GM18526 (cell line): ENCODE measurements at regions not wholly inside any gene's neighbourhood (a gene's known extent, or its start where the extent isn't known, plus 50 kb on each side); places are given as distances from the start of the nearest gene placed in this dataset.

Experiments
- POLR2A ChIP-seq: IDR thresholded peaks from 3 replicates; pipeline ENCODE4 v1.6.1; 2011; ENCODE audit not compliant: insufficient read length; ENCODE audit errors: extremely low read depth

- no peak for TF ChIP-seq POLR2A
These were observed 175.0 kb upstream of the TLE3 start for GRCh38 chr15:70272565-70273355.

GRCh38 chr15:70271422-70272088 lies 173.8 kb upstream of the TLE3 start:
- no peak for TF ChIP-seq POLR2A

- no peak for TF ChIP-seq POLR2A
These were observed 173.0 kb upstream of the TLE3 start for GRCh38 chr15:70270752-70271111.

GRCh38 chr15:70269991-70270751 lies 172.5 kb upstream of the TLE3 start:
- TF ChIP-seq POLR2A = no peak

GRCh38 chr15:70269311-70269911 lies 171.7 kb upstream of the TLE3 start:
- no peak for TF ChIP-seq POLR2A

GRCh38 chr15:70268698-70269251 lies 171.1 kb upstream of the TLE3 start:
- TF ChIP-seq POLR2A = no peak

GRCh38 chr15:70267879-70268278 lies 170.2 kb upstream of the TLE3 start:
- TF ChIP-seq POLR2A = no peak

GRCh38 chr15:70267306-70267705 lies 169.6 kb upstream of the TLE3 start:
- TF ChIP-seq POLR2A = no peak

GRCh38 chr15:70266412-70267121 lies 168.8 kb upstream of the TLE3 start:
- no peak for TF ChIP-seq POLR2A

GRCh38 chr15:70265986-70266385 lies 168.3 kb upstream of the TLE3 start:
- TF ChIP-seq POLR2A = no peak

- no peak for TF ChIP-seq POLR2A
These were observed 167.8 kb upstream of the TLE3 start for GRCh38 chr15:70265466-70265978.

- no peak for TF ChIP-seq POLR2A
These were observed 167.2 kb upstream of the TLE3 start for GRCh38 chr15:70264738-70265465.

GRCh38 chr15:70264014-70264582 lies 166.4 kb upstream of the TLE3 start:
- TF ChIP-seq POLR2A = no peak
